ENCODE measurements at regions not wholly inside any gene's neighbourhood (a gene's known extent, or its start where the extent isn't known, plus 50 kb on each side); places are given as distances from the start of the nearest gene placed in this dataset.

- no peaks in the 10 kb centered on the region for H3K9me3 ChIP-seq (ENCODE audit: control insufficient read depth in 4 of 4, insufficient read depth in 3 of 4, low read length in 3 of 4)
- ATAC-seq (ENCODE audit: insufficient read depth, low FRiP score) (no peak), DNase-seq (no peak)
- H3K27ac ChIP-seq (ENCODE audit: low read depth in 1 of 2, low read length in 1 of 2): no peak overlapping the region
- H3K4me1 ChIP-seq (ENCODE audit: control insufficient read depth in 5 of 5, insufficient read depth in 5 of 5, low read length in 5 of 5): peaks cover 0 to 2% (median 0%) of the 10 kb centered on the region in 5 donors
- H3K4me3 ChIP-seq: no peak overlapping the region
- H3K9ac ChIP-seq (ENCODE audit: insufficient read depth in 1 of 2, low read length in 2 of 2): no peak overlapping the region
- TF ChIP-seq CTCF (IDR thresholded peaks at IDR 0.05; ENCODE audit: control extremely low read depth, extremely low read depth): no peak
- WGBS, 2 donors: 92 to 93% methylated on average over 34 to 38 of the region's 38 CpGs
- H3K27me3 ChIP-seq (ENCODE audit: control insufficient read depth in 3 of 3, insufficient read depth in 3 of 3, low read length in 2 of 3): peaks cover 0 to 30% (median 0%) of the 10 kb centered on the region in 3 donors
- H3K36me3 ChIP-seq (ENCODE audit: control insufficient read depth in 4 of 4, insufficient read depth in 4 of 4, low read length in 4 of 4): no peaks in the 10 kb centered on the region
Measured at GRCh38 chr6:169971081-169971861, 219.8 kb downstream of the ERMARD start.

DNA sequence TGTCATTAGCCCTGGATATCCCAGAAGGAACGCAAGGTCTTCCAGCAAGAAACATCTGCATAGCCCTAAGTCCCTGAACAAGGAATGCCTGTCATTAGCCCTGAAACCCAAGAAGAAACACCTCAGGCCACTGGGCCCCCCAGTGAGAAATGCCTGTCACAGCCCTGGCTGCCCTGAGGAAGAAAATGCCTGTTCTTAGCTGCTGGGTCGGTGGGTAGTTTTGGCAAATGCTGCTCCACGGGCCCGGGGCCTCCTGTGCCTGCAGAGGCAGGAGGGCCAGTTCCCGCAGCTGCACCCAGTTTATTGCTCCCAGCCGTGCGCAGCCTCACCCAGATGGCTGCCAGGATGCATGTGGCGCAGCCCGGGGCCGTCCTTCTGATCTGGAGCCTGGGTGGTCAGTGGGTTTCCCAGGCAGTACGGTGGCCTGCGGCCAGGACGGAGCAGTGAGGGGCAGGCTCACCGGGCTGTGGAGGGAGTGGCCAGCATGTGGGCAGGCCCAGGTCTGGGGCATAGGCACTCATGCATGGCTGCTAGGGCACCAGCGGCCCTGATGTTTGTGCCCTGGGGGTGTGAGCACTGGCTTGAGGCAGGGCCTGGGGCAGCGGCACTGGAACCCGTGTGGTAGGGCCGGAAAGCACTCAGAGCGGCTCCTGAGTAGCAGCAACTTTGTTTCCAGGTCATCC is 219.0 kb downstream of the ERMARD start:
- Histone ChIP-seq H3K27ac (ENCODE audit: low read depth in 1 of 2, low read length in 1 of 2) (no peak overlapping the region), H3K9ac (ENCODE audit: insufficient read depth in 1 of 2, low read length in 2 of 2) (no peak overlapping the region), H3K4me1 (ENCODE audit: control insufficient read depth in 5 of 5, insufficient read depth in 5 of 5, low read length in 5 of 5) (no peaks in the 10 kb centered on the region), H3K36me3 (ENCODE audit: control insufficient read depth in 4 of 4, insufficient read depth in 4 of 4, low read length in 4 of 4) (no peaks in the 10 kb centered on the region), H3K9me3 (ENCODE audit: control insufficient read depth in 4 of 4, insufficient read depth in 3 of 4, low read length in 3 of 4) (no peaks in the 10 kb centered on the region), H3K27me3 (ENCODE audit: control insufficient read depth in 3 of 3, insufficient read depth in 3 of 3, low read length in 2 of 3) (peaks cover 0 to 22% (median 0%) of the 10 kb centered on the region in 3 donors), H3K4me3 (no peak overlapping the region)
- WGBS, 2 donors: 91 to 92% methylated on average over 19 of the region's 19 CpGs
- no peak for ATAC-seq (ENCODE audit: insufficient read depth, low FRiP score)
- TF ChIP-seq CTCF (IDR thresholded peaks at IDR 0.05; ENCODE audit: control extremely low read depth, extremely low read depth): no peak
- no peak for DNase-seq

- ATAC-seq (ENCODE audit: insufficient read depth, low FRiP score) (no peak), DNase-seq (no peak)
- Histone ChIP-seq H3K4me1 (ENCODE audit: control insufficient read depth in 5 of 5, insufficient read depth in 5 of 5, low read length in 5 of 5) (no peaks in the 10 kb centered on the region), H3K36me3 (ENCODE audit: control insufficient read depth in 4 of 4, insufficient read depth in 4 of 4, low read length in 4 of 4) (no peaks in the 10 kb centered on the region), H3K9ac (ENCODE audit: insufficient read depth in 1 of 2, low read length in 2 of 2) (no peak overlapping the region), H3K9me3 (ENCODE audit: control insufficient read depth in 4 of 4, insufficient read depth in 3 of 4, low read length in 3 of 4) (no peaks in the 10 kb centered on the region), H3K27me3 (ENCODE audit: control insufficient read depth in 3 of 3, insufficient read depth in 3 of 3, low read length in 2 of 3) (peaks cover 0 to 19% (median 0%) of the 10 kb centered on the region in 3 donors), H3K27ac (ENCODE audit: low read depth in 1 of 2, low read length in 1 of 2) (no peak overlapping the region), H3K4me3 (no peak overlapping the region)
- no peak for TF ChIP-seq CTCF (IDR thresholded peaks at IDR 0.05; ENCODE audit: control extremely low read depth, extremely low read depth)
- WGBS, 2 donors: 92 to 96% methylated on average over 19 of the region's 19 CpGs
Measured at GRCh38 chr6:169969372-169970099, 218.1 kb downstream of the ERMARD start.

Data from lung (tissue), 11 donors.